GM19452 (cell line): ENCODE measurements at regions not wholly inside any gene's neighbourhood (a gene's known extent, or its start where the extent isn't known, plus 50 kb on each side); places are given as distances from the start of the nearest gene placed in this dataset.
"Not testable (repeated sequence)": the region's sequence is repeated elsewhere in the genome, so short reads cannot be mapped to it uniquely, and the experiment has no call there.

Experiments
- ATAC-seq: cut with Tn5 transposase; IDR thresholded peaks from one replicate; pipeline ENCODE4 v1.9.1; 2021; ENCODE audit not compliant: unreplicated experiment

DNA sequence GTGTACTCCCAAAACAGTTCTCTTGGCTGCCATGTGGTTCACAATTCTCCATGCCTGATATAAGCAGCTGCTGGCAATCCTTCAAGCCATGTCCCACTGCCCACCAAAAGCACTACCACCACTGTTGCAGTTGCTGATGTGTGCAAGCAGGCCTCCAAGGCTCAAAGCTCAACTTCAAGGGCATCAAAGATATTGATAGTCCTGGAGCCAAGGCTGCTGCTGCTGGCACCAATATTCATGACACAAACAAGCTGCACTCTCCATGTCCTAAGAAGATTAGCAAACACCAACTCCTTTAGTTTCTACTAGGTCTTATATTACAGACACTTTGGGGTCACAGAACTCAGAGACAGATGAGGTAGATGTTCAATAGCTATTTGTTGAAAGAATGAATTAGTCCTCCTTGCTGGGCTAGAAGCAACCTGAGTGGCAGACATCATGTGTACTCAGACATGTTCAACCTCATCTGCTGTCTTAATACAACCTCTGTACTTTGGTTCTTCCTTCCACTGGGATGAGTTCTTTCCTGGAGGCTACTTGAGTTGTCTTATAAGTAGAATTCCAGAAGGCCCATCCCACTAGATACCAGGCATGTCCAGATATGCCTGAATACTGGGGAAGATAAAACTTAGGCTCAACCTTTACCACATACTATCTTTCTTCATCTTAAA is 104.5 kb upstream of the UGP2 start:
- no peak for ATAC-seq

DNA sequence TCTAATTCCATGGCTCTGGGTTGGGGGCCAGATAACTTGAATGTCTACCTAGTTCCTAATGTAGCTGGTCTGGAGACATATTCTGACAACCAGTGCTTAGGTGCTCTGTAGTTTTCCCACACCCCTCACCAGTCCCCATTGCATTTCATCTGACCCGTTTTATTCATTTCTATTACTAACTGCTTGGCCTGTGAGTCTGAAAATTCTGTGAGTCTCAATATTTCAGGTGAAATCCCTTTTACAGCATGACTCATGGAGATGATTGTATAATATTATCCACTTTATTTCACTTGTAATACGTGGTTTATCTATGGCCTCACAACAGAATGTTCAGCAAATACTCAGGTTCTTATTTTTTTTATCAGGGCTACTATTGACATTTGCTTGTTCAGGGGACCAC is 103.7 kb upstream of the UGP2 start:
- ATAC-seq: no peak

DNA sequence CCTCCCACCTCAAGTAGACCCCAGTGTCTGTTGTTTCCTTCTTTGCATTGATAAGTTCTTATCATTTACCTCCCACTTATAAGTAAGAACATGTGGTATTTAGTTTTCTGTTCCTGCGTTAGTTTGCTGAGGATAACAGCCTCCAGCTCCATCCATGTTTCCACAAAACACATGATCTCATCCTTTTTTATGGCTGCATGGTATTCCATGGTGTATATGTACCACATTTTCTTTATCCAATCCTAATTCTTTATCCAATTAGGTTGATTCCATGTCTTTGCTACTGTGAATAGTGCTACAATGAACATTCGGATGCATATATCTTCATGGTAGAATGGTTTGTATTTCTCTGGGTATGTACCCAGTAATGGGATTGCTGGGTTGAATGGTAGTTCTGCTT is 102.5 kb upstream of the UGP2 start:
- ATAC-seq: not testable (repeated sequence)

DNA sequence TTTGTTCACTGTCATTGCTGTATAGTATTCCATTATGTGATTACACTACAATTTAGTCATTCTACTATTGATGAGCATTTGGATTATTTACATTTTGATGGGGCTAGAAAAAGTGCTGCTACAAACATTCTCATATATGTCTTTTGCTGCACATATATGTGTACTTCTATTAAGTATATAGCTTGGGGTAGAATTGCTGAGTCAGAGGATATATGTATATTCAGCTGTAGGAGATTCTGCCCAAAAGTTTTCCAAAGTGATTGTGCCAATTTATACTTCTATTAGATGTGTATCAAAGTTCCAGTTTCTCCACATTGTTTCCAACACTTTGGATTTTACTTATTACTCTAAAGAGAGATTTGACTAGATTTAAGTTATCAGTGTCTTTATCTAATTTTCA is 101.7 kb upstream of the UGP2 start:
- no peak for ATAC-seq

DNA sequence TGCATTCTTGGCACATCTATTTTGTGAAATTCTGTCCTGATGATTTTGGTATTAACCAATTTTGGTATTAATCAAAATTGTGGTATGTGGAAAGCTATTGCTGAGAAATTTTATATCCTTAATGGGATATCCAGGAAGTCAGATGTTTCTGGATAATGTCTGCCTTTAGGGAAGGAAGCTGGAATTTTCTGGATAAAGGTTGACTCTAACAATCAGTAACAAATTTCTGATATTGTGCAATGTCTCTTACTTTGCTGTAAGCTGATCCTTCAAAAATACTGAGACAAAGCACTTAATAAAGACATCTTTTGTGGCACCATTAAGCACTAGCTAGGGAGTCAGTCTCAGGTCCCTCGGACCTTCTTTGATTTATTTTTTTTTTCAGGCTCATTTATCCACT is 100.8 kb upstream of the UGP2 start:
- ATAC-seq: no peak

DNA sequence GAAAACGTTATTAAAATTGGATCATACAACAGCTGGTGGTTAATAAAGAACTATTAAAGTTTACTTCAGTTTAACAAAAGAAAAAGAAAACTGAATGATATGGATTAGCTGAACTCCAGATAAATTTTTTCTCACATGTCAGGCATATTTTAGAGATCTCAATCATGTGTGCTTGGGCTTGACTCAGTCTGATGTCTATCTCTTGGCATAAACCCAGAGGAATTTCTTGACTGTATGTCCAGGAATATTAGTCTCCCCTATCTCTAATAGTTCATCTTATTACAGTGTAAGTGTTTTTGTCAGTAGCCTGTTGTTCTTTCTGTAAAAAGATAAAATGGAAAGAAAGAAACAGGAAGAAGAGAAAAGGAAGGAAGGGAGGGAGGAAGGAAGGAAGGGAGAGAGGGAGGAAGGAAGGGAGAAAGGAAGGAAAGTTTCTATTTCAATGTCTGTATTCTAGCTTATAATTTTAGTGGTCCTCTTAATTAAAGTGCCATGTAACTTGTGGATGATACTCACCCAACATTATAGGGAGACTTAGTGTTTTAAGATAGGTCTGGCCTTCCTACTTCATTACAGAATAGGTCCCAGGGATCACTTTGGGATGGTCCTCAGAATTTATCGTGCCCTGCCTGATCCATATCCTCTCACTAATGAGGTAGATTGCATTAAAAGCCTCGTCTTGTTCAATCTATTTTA is 99.7 kb upstream of the UGP2 start:
- no peak for ATAC-seq

DNA sequence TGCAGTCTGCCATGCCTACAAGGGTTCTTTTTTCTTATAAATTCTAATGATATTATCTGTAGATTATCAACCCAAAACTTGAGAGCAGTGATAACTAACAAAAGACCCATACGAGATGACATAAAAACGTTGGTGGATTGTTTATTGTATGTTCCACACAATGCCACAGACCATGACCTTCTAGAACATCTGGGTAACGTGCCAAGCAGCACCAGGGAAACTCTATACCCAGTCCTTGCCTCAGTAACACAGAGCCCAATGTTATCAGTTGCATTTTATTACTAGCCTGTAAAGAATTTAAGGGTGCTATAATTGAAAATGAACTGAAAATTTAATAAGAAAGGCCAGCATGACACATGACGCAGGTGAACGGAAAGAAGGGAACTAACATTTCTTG is 99.1 kb upstream of the UGP2 start:
- no peak for ATAC-seq

DNA sequence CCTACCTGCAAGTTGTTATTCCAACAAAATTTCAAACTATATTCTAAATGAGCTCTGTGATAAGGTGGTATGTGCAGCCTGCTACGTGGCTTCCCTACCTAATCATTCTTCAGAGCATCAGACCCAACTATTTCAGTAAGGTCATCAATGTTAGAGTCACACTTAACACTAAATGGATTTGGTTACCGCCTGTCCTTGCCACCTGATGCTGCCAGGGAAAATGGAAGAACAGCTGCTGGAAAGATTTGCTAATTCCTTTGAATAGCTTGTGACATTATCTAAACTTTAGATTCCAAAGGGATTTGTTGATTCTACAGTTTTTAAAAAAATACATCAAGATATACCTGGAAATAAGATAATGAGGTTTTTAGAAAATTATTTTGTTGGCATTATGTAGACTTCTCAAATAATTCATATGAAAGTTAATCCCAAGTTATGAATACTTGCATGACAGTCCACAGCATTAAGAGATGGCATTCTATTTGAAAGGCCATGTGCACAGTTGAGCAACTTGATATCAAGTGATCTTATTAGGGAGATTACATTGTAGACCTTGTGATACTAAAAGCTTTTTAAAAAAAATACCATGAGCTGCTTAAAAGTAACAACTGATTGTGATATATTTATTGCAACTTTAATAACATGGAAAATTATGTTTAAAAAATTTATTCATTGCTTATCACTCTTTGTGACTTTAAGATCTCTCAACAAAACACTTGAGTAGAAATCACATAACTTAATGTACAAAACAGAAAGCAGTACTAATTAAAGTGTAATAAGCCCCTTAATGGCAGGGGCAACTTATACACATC is 98.3 kb upstream of the UGP2 start:
- ATAC-seq: no peak

DNA sequence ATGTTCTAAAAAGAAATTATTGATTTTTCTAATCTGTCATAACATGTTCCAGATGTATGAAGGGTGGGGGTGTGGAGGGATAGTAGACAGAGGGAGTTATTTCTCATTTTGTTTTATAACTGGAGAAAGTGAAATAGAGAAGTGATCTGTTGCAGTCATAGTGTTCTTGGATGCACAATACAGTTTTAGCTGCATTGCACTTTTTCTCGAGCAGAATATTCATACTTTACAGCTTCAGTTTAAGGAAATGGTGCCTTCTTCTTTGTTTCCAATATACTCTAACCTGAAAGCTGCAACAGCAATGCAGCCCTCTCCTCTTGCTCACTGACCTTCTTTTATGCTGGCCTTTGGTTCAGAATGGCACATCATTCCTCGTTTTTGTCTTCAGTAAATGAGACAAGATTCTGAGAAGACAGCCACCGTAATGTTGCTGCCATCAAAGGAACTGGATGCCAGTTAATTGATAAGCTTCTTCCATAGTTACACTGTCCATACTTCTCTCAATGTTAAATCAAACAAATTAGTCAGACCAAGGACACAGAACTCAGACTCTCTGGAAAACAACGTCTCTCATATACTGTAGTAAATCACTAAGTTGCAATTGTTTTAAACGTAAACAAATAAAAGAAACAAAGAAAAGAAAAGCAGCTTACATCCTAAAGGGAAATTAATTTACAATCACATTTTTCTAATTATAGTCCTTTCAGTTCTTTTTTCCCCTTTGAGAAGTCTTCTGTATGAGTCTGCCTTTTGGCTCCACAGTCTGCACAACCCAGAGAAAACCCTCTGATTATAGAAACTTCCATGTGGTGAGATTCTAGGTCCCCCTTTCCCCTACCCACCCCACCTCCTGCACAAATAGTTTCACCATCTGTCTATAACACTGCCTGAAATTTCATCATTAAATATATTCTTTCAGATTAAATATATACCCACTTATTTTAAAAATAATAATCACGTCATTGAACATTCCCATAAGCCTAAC is 97.4 kb upstream of the UGP2 start:
- no peak for ATAC-seq

DNA sequence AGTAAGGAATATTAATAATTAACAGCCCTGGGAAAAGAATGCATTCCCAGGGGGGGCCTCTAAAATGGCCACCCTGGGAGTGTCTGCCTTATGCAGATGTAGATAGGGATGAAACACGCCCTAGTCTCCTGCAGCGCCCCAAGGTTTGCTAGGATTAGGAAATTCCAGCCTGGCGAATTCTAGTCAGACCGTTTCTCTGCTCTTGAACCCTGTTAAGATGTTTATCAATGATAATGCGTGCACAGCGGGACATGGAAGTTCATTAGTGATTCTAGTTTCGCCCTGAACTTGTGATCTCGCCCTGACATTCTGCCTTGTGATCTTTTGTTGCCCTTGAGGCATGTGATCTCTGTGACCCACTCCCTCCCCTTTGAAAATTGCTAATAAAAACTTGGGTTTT is 95.1 kb upstream of the UGP2 start:
- ATAC-seq: not testable (repeated sequence)

DNA sequence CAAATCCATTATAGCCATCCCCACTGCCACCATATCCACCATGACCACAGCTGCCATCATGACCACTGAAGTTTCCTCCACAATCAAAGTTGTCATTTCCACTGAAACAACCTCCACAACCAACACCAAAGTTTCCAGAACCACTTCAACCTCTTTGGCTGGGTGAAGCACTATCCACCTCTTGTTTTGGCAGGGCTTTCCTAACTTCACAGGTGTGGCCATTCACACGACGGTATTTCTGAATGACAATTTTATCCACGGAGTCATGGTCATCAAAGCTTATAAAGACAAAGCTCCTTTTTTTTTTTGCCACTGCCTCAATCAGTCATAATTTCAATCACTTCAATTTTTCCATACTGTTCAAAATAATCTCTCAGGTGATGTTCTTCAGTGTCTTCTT is 89.8 kb upstream of the UGP2 start:
- no peak for ATAC-seq

DNA sequence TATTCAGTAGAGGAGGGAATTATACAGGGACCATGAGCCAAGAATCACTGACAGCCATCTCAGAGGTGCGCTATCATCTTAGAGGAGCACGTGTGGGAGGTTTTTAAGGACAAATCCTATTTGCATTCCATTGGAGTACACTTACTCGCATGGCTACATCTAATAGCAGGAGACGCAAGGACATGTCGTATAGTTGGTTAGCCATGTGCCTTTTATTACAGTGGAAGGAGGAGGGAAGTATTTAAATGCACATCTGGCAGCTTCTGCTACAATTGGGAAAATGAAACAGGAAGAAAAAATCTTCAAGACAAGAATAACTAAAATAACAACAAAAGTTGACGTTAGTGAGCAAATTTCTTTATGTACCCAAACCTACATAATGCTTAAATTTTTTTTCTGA is 86.5 kb upstream of the UGP2 start:
- no peak for ATAC-seq

DNA sequence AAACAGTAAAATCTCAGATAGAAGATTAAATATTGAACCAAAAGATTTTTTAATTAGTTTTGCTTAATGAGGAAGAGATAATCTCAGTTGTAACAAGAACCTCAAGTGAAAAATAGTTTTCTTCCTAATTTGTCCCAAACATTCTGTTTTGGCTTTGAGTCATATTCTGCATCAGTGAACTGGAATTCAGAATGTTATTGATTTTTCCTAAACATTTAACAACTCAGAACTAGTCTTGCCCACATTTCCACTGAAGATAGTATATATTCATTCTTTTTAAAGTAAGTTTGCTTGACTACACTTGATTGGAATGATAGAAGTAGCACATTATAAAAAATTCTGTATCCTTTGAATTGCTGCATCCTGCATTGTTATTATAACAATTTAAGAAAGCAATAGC is 85.7 kb upstream of the UGP2 start:
- no peak for ATAC-seq

DNA sequence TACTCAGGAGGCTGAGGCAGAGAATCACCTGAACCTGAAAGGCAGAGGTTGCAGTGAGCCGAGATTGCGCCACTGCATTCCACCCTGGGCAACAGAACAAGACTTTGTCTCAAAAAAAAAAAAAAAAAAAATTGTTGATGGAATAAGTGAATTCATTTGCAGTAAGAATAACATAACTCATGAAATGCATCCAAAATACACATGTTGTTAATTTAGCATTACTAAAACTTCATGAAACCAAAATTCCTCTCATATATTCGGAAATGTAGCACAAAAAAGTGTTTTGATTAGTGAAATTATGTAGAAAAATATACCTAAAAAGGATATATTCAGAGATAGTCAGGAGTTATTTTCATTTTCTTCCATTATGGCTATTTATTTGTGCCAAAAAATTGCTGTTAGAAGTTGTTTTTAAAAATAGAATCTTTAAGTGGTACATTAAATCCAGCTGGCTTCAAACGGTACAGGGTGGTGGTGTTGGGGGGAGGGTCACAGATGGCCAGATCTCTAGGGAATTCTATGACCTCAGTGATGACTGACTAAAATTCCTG is 78.2 kb upstream of the UGP2 start:
- ATAC-seq: no peak

DNA sequence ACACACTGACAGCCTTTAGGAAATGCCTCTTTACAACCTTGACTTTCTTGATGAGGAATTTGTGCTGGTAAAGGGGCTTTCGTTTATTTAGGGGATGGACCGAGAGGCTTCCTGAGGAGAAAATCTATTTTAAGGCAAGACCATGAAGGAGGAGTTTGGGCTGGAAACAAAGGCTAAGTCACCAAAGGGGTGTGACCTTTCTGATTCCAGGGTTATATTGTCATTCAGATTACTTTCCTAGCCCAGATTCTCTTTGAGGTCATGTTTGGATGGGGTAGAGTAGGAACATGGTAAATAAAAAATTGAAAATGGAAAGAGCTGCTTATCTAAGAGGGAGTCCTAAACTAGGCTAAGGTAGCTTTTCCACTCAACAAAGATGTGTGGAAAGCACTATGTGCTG is 77.1 kb upstream of the UGP2 start:
- ATAC-seq: no peak

DNA sequence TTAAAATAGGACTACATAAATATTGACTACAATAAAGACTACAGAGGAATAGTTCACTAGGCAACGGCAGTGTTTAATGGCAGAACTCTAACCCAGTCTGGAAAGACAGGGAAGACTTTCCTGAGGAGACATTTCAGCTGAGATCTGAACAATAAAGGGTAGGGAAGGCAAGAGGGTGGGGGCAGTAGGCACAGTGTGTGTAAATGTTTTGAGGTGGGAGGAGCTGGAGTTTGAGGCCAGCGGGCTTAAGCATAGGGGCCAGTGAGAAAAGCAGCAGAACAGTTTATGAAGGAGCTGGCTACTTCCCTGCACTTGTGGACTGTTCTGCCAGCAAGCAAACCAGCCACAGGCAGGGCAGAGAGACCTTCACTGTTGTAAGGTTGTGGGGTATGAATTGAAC is 76.6 kb upstream of the UGP2 start:
- no peak for ATAC-seq

DNA sequence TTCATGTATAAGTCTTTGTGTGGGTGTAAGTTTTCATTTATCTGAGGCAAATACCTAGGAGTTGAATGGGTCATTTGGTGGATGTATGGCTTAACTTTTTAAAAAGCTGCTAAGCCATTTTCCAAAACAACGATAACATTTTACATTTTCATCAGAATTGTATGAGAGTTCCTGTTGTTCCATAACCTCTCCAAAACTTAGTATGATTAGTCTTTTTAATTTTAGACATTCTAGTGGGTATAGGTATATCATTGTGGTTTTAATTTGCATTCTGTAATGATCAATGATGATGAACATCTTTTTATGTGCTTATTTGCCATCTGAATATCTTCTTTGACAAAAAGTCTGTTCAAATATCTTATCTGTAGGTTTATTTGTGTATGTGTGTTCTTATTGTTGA is 74.4 kb upstream of the UGP2 start:
- no peak for ATAC-seq

DNA sequence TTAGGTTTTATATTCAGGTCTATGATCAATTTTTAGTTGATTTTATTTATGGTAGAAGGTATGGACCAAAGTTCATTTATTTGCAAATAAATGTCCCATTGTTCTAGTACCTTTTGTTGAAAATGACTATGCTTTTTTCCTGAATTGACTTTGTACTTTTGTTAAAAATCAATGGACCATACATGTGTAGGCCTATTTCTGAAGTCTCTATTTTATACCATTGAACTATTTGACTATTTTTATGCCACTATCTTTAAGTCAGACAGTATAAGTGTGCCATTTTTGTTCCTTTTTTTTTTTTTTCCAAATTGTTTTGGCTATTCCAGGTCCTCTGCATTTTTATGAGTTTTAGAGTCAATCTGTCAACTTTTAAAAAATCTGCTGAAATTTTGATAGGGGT is 73.6 kb upstream of the UGP2 start:
- no peak for ATAC-seq

DNA sequence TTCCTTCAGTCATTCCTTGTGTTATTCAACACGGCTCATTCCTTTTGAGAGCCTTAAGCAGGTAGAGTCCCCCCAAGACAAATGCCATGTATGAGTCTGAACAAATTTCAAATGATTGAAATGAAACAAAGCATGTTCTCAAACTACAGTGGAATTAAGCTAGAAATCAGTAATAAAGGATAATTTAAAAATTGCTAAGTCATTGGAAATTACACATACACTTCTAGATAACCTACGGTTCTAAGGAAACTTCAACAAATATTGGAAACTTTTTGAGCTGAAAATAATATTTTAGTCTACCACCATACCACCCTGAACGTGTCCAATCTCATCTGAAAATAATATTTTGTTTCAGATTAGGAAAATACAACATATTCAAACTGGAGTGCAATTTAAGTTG is 71.8 kb upstream of the UGP2 start:
- ATAC-seq: no peak

DNA sequence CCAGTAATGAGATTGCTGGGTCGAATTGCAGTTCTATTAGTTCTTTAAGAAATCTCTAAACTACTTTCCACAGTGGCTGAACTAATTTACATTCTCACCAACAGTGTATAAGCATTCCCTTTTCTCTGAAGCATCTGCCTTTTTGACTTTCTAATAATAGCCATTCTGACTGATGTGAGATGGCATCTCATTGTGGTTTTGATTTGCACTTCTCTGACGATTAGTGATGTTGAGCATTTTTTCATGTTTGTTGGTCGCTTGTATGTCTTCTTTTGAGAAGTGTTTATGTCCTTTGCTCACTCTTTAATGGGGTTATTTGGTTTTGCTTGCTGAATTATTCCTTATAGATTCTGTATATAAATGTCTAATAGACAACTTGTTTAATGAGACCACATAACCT is 69.6 kb upstream of the UGP2 start:
- no peak for ATAC-seq

DNA sequence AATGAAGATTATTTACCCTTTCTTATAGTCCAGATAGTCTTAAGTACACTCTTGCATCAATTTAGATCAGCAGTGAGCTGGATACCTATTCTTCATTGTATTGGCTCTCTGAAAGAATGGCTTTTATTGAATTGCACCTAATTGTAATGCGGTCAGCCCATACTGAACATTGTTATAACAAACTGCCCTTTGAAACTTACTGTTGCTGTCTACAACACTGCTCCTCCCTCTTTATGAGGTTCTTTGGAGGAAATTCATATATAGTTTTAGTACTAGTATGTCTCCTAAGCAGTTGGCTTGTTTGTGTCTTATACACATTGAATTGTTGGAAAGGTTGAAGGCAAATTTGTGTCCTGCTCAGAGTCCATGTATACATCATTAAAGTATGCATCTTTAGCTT is 66.5 kb upstream of the UGP2 start:
- ATAC-seq: no peak
